GM12875 (cell line): ENCODE measurements at regions not wholly inside any gene's neighbourhood (a gene's known extent, or its start where the extent isn't known, plus 50 kb on each side); places are given as distances from the start of the nearest gene placed in this dataset.
"Not testable (repeated sequence)": the region's sequence is repeated elsewhere in the genome, so short reads cannot be mapped to it uniquely, and the experiment has no call there.

ENCODE experiments used
- H3K4me3 ChIP-seq: one replicate; pipeline ENCODE4 v1.5.1; 2011; ENCODE audit warnings: low read depth, low read length, control low read depth
- TF ChIP-seq, protein P1 (sequence below): IDR thresholded peaks from 2 replicates; pipeline ENCODE4 v1.5.1; 2011; ENCODE audit warnings: low read depth, mild to moderate bottlenecking, control low read depth, inconsistent platforms, low read length, moderate library complexity, borderline replicate concordance; ENCODE audit not compliant: insufficient read depth

DNA sequence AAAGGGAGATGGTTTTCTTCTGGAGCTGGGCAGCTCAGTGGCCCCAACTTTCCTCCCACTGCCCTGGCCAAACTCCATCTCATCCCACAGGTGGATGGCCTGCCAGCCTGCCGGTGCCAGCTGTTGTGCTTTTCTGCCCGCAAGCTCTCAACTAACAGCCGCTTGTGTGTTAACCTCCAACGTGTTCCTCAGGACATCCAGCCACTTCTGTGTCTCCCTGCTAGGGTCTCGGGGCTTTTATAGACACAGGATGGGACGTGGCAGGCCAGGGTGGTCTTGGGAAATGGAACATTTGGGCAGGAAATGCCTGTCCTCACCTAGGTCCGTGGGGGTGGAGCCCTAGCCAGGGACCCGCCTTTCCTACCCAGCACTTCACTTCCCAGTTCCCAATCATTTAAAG is 171.1 kb upstream of the RGS17 start:
- TF ChIP-seq, protein P1, sequence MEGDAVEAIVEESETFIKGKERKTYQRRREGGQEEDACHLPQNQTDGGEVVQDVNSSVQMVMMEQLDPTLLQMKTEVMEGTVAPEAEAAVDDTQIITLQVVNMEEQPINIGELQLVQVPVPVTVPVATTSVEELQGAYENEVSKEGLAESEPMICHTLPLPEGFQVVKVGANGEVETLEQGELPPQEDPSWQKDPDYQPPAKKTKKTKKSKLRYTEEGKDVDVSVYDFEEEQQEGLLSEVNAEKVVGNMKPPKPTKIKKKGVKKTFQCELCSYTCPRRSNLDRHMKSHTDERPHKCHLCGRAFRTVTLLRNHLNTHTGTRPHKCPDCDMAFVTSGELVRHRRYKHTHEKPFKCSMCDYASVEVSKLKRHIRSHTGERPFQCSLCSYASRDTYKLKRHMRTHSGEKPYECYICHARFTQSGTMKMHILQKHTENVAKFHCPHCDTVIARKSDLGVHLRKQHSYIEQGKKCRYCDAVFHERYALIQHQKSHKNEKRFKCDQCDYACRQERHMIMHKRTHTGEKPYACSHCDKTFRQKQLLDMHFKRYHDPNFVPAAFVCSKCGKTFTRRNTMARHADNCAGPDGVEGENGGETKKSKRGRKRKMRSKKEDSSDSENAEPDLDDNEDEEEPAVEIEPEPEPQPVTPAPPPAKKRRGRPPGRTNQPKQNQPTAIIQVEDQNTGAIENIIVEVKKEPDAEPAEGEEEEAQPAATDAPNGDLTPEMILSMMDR: no peak
- no peak overlapping the region for H3K4me3 ChIP-seq

GRCh38 chr6:153301602-153302001 is 170.5 kb upstream of the RGS17 start:
- no peak overlapping the region for H3K4me3 ChIP-seq
- TF ChIP-seq, protein P1: no peak

DNA sequence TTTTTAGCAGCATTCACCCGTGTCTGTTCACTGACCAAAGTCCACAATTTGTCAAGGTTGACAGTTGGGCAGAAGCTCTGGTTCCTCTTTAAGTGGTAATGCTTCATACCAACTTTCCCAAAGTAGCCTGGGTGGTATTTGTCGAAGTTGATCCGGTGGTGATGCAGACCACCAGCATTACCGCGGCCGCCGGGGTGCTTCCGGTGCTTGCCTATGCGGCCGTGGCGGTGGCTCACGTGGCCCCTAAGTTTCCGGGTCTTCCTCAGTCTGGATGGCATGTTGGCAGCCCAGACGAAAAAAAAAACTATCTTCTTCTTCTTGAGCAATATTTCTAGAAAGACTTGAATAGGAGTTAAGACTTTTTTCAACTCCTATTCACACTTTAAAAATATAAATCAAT is 151.4 kb upstream of the RGS17 start:
- not testable (repeated sequence) for H3K4me3 ChIP-seq

GRCh38 chr6:153275997-153276396 is 144.9 kb upstream of the RGS17 start:
- TF ChIP-seq, protein P1: no peak
- no peak overlapping the region for H3K4me3 ChIP-seq

DNA sequence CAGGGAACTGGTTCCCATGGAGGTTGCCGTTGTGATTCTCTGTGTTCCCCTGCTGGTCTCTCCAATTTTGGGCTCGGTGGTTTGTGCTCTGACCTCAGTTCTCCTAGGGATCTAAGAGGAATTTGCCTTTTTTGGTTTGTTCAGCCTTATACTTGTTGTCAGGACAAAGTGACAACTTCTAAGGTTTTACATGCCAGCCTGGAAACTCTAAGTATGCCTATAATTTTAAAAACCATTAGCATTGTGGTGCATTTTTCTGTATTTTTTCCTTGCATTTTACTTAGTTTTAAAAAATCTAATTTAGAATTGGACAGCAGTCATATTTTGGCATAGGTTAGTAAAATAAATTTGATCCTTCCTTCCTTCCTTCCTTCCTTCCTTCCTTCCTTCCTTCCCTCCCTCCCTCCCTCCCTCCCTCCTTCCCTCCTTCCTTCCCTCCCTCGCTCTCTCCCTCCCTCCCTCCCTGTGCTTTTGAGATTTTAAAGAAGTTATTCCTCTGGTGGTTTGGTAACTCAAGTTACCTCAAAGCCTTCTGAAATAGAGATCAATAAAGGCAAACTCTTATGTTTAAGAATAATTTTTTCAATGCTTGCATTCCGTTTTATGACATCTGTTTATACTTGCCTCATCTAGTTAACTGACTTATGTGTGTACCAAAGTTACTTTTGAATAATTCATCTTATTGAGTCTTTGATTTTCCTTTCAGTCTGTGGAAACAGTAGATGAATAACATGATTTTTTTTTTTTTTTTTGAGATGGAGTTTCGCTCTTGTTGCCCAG is 141.3 kb upstream of the RGS17 start:
- TF ChIP-seq, protein P1: no peak
- H3K4me3 ChIP-seq: no peak overlapping the region

DNA sequence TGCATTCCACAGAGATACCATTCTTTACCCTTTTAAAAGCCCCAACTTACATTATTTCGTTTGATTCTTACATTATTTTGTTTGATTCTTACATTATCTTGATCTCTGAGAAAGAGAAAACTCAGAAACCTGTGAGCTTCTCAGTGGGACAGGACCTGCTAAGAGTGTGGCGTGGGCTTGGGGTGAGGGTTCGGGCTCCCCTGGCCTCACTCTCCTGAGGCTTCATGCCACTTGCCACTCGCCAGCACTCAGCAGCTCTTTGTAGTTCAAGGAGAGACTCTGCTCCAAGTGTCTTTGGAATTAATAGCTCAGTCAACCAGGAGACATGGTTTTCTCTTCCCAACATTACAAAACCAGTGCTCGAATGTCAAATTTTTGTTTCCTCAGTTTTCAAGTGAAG is 132.4 kb upstream of the RGS17 start:
- TF ChIP-seq, protein P1: no peak
- no peak overlapping the region for H3K4me3 ChIP-seq

DNA sequence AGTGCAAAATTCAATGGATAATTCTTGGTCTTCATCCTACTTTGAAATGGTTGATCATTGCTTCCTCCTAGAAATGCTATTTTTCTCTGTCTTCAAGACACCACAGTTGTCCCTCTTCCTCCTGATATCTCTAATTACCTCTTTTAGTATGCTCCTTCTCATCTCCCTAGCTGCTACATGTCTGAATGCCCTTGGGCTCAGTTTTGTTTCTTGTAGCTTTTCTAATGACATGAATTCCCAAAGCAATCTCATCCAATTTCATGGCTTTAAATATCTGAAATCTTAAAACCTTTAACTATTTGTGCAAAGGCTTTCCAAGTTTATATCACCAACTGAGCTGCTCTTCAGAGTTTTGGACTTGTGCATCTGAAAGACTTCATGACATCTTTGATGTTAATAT is 120.2 kb upstream of the RGS17 start:
- TF ChIP-seq, protein P1: no peak
- no peak overlapping the region for H3K4me3 ChIP-seq
